Fibroblast of the conjunctiva (primary cell): ENCODE measurements at regions not wholly inside any gene's neighbourhood (a gene's known extent, or its start where the extent isn't known, plus 50 kb on each side); places are given as distances from the start of the nearest gene placed in this dataset.
A peak's percentile ranks its signal among the peaks of the same experiment; 100 is the strongest.

Experiments
- DNase-seq: peaks from one replicate; pipeline ENCODE4 v3.0.0-alpha.2; 2010; ENCODE audit warnings: low read depth

- no peak for DNase-seq
These were observed 68.7 kb upstream of the FRY start for GRCh38 chr13:31962731-31963370.

GRCh38 chr13:31963631-31964030 is 67.9 kb upstream of the FRY start:
- DNase-seq: no peak

GRCh38 chr13:31964168-31964567 is 67.4 kb upstream of the FRY start:
- DNase-seq: no peak

DNA sequence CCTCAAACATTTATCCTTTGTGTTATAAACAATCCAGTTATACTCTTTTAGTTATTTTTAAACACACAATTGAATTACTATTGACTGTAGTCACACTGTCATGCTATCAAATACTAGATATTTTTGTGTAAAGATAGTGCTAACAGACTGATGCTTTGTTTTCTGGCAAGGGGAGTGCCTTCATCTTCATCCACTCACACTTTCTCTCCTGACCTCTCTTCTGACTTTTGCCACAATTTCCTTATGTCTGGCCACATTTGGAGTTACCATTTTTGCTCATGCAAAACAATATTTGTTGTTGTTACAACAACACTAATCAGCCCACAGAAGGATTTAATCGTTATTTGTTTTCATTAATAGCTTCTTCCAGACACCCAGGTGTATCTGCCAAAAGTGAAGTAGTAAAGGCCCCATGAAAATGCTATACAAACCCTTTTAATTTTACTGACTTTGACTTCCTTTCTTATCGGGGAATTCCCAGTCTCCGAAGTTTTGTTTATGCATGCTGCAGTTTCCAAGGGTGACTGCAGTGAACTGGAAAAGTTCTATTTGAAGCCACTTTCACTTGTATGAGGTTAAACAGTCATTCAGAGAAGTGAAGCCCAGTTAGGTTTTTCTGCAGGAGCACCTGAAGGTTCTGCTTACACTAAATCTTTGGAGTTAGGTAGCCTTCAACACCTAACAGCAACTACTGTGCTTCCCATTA is 66.1 kb upstream of the FRY start:
- DNase-seq: peak; percentile 10

DNA sequence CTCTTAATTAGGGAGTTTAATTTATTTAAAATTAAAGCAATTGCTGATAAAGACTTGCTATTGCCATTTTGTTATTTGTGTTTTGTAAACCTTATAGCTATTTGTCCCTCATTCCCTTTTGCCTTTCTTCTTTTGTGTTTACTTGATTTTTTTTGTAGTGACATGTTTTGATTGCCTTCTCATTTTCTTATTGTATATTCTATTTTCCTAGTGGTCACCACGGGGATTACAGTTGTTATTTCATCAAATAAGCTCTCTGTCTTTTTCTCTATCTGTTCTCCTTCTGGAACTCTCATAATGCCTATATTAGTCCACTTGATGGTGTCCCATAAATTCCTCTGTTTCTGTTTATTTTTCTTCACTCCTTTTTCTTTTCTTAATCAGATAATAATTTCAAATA is 64.4 kb upstream of the FRY start:
- DNase-seq: no peak

DNA sequence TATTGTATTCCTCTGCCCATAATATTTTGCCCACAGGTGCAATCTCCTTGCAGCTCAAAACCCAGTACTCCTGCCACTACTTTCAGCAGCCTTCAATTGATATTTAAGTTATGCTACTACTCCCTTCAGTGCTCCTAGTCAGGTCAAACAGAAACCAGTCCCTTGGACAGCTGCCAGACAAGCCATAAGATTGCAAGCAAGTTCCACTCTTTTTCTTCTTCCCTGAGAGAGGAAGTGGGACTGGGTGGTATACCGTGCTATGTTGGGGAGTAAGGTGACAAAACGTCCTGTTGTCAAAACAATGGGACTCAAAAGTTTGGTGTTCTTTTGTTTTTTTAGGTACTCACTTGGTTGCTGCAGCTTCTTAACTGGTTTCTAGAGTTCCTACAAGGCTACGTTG is 63.1 kb upstream of the FRY start:
- no peak for DNase-seq

DNA sequence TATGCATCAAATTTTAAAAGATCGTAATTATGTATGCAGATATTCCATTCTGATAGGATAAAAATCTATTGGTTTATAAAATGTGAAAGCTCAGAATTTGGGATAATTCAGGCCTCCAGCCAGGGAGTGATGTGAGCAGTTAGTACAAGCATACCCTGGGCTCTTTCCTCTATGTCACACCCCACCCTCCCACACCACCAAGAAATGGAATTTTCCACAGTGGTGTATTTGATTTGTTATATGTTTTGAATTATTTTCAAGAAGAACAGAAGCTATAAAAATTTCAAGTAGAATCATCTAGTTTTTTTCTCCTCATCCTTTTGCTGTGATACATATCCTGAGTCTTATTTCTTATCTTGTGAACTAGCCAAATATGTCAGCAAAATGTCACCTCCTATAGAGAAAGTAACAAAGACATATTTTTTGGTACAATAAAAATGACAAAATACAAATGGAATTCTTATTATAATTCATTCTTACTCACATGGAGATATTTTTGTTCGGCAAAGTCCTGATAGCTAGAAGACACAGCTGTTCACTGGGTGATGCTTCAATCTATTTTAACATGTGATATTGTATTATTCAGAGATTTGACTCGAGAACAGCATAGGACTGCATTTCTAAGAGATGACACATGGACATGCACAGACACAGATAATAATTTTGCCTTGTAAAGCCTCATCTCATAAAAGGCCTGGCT is 61.2 kb upstream of the FRY start:
- DNase-seq: no peak

- no peak for DNase-seq
These were observed 59.1 kb upstream of the FRY start for GRCh38 chr13:31972453-31972852.

GRCh38 chr13:31978021-31978420 is 53.6 kb upstream of the FRY start:
- DNase-seq: no peak

GRCh38 chr13:31980830-31981229 is 50.7 kb upstream of the FRY start:
- no peak for DNase-seq
